Endothelial cell (in vitro differentiated cells): ENCODE measurements at regions not wholly inside any gene's neighbourhood (a gene's known extent, or its start where the extent isn't known, plus 50 kb on each side); places are given as distances from the start of the nearest gene placed in this dataset.

Experiments
- DNase-seq: peaks from one replicate; pipeline ENCODE4 v3.0.0; 2021; ENCODE audit warnings: low spot score
- H3K27ac Mint-ChIP-seq: one replicate; pipeline ENCODE4 v1.8.0; 2021; ENCODE audit warnings: mixed read lengths, inconsistent platforms; ENCODE audit not compliant: unreplicated experiment
- H3K27me3 Mint-ChIP-seq: one replicate; pipeline ENCODE4 v1.8.0; 2021; ENCODE audit warnings: mild to moderate bottlenecking, moderate library complexity, mixed read lengths, inconsistent platforms; ENCODE audit not compliant: unreplicated experiment
- H3K36me3 Mint-ChIP-seq: one replicate; pipeline ENCODE4 v1.8.0; 2021; ENCODE audit warnings: mild to moderate bottlenecking, low read depth, mixed read lengths, inconsistent platforms; ENCODE audit not compliant: unreplicated experiment
- H3K4me1 Mint-ChIP-seq: one replicate; pipeline ENCODE4 v1.8.0; 2021; ENCODE audit warnings: mild to moderate bottlenecking, mixed read lengths, inconsistent platforms; ENCODE audit not compliant: unreplicated experiment
- H3K4me3 Mint-ChIP-seq: one replicate; pipeline ENCODE4 v1.8.0; 2021; ENCODE audit warnings: mild to moderate bottlenecking, mixed read lengths, inconsistent platforms; ENCODE audit not compliant: unreplicated experiment
- H3K9me3 Mint-ChIP-seq: one replicate; pipeline ENCODE4 v1.8.0; 2021; ENCODE audit warnings: mixed read lengths, inconsistent platforms; ENCODE audit not compliant: unreplicated experiment
- TF ChIP-seq, protein P1 (sequence below): fragments of 200-600 bp; sonication (generic); IDR thresholded peaks from one replicate; pipeline ENCODE4 v1.5.0; 2021; ENCODE audit warnings: antibody characterized with exemption; ENCODE audit not compliant: unreplicated experiment

DNA sequence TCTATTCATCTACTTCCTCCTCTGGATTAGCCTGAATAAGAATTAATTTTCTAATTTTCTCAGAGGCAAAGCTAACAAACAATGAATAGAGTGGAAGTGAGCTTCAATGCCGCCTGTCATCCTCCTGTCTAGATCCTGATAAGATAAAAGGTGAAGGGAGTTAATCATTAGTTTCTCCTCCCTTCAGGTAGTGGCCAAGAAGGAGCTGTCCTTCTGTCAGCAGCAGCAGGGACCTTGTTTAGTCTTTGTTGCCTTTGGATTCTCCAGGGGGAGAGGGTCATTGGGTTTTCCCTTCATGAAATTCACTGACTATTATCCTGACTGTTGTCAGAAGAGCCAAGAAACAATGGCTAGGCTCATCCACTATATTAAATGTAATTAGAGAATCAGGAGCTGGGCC, 420.2 kb upstream of the GOT2 start:
- Mint-ChIP-seq H3K9me3 (no peaks in the 10 kb centered on the region), H3K27ac (no peak overlapping the region), H3K4me1 (no peaks in the 10 kb centered on the region), H3K4me3 (no peak overlapping the region), H3K27me3 (no peaks in the 10 kb centered on the region), H3K36me3 (no peaks in the 10 kb centered on the region)
- DNase-seq, result no peak
- TF ChIP-seq, protein P1, sequence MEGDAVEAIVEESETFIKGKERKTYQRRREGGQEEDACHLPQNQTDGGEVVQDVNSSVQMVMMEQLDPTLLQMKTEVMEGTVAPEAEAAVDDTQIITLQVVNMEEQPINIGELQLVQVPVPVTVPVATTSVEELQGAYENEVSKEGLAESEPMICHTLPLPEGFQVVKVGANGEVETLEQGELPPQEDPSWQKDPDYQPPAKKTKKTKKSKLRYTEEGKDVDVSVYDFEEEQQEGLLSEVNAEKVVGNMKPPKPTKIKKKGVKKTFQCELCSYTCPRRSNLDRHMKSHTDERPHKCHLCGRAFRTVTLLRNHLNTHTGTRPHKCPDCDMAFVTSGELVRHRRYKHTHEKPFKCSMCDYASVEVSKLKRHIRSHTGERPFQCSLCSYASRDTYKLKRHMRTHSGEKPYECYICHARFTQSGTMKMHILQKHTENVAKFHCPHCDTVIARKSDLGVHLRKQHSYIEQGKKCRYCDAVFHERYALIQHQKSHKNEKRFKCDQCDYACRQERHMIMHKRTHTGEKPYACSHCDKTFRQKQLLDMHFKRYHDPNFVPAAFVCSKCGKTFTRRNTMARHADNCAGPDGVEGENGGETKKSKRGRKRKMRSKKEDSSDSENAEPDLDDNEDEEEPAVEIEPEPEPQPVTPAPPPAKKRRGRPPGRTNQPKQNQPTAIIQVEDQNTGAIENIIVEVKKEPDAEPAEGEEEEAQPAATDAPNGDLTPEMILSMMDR, result no peak

DNA sequence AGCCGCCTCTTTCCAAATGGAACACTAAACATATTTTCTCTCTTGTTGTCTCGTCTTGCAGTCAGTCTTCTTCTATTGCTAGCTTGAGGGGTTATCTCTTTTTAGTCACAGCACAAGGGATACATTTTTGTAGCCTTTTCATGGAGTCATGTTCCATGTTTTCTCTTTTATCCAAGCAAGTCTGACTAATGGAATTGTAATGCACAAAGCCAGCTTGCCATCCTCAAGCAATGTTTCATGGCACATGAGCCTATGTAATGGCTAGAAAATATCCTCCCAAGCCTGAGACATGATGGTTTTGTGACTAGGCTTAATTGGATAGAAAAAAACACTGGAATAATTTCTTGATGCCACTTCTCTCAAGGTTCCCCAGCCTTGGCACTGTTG, 414.6 kb upstream of the GOT2 start:
- H3K4me3 Mint-ChIP-seq, result no peak overlapping the region
- H3K36me3 Mint-ChIP-seq, result no peaks in the 10 kb centered on the region
- H3K9me3 Mint-ChIP-seq, result no peaks in the 10 kb centered on the region
- H3K27me3 Mint-ChIP-seq, result no peaks in the 10 kb centered on the region
- no peak for DNase-seq
- TF ChIP-seq, protein P1, result no peak
- H3K27ac Mint-ChIP-seq, result no peak overlapping the region
- H3K4me1 Mint-ChIP-seq, result no peaks in the 10 kb centered on the region

DNA sequence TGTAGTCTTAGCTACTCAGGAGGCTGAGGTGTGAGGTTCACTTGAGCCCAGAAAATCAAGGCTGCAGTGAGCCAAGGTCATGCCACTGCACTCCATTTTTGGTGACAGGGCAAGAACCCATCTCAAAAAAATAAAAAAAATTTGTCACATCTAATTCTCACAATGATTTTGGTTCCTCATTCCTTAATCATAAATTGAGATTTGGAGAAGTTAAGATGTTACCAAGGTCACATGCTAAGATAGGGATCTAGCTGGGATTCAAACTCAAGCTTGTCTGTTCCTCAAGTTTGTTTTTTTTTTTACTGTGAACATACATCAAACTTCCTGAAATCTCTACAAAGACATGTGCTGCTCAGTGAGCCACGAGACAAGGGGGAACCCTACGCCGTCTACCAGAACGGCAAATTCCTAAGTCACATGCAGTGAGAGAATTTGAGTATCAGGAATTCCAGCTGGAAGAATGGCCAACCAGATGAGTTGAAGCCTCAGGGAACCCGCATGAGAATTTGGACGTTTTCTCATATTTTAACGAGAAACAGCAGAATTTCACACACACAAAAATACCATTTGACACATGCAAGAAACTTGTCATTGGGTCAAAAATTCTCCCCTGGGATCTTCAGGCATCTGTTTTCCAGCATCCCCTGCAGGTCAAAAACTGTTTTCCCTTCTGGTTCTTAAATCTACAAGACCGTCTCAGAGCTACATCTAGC, 414.1 kb upstream of the GOT2 start:
- no peaks in the 10 kb centered on the region for H3K4me1 Mint-ChIP-seq
- no peak overlapping the region for H3K4me3 Mint-ChIP-seq
- no peaks in the 10 kb centered on the region for H3K27me3 Mint-ChIP-seq
- H3K9me3 Mint-ChIP-seq, result no peaks in the 10 kb centered on the region
- DNase-seq, result no peak
- no peaks in the 10 kb centered on the region for H3K36me3 Mint-ChIP-seq
- no peak overlapping the region for H3K27ac Mint-ChIP-seq
- TF ChIP-seq, protein P1, result no peak

DNA sequence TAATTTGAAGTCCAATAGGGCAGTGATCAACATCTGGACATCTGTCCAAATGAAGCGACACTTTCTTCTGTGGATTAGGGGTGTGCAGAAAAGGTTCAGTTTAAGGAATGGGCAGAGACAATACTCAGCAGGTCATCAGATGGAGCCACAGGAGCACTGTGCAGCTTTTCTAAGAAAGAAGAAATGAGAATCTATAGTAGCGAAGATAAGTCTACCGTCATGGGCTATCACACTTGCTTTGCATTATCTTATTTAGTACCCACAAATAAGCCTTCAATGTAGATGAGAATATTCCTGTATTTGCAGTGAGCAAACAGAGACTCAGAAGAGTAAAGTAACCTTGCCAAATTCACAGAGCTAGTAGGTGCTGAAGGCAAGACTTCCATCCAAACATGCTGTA, 412.0 kb upstream of the GOT2 start:
- H3K27ac Mint-ChIP-seq, result no peak overlapping the region
- no peak for DNase-seq
- H3K9me3 Mint-ChIP-seq, result no peaks in the 10 kb centered on the region
- no peaks in the 10 kb centered on the region for H3K4me1 Mint-ChIP-seq
- H3K36me3 Mint-ChIP-seq, result no peaks in the 10 kb centered on the region
- H3K4me3 Mint-ChIP-seq, result no peak overlapping the region
- TF ChIP-seq, protein P1, result no peak
- peaks cover 1% of the 10 kb centered on the region for H3K27me3 Mint-ChIP-seq

DNA sequence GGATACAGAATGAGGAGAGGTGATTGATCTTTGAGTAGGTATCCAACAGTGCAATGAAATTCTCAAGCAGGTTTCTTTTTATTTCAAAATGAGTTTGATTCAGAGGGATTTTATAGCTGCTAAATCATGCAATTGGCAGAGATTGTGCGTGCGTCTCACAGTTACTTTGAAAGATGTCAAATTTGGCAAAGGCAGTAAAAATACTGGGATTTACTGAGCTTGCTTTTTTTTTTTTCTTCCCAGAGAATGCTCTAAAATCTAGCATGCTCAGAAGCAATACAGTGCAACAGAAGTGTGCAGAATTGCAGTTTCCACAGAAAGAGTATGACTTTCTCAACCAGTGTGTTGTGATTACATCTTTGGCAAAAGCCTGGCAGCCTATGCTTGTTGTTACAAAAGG, 410.7 kb upstream of the GOT2 start:
- no peaks in the 10 kb centered on the region for H3K36me3 Mint-ChIP-seq
- no peaks in the 10 kb centered on the region for H3K4me1 Mint-ChIP-seq
- H3K27me3 Mint-ChIP-seq, result peaks cover 1% of the 10 kb centered on the region
- TF ChIP-seq, protein P1, result no peak
- no peak for DNase-seq
- H3K4me3 Mint-ChIP-seq, result no peak overlapping the region
- no peaks in the 10 kb centered on the region for H3K9me3 Mint-ChIP-seq
- no peak overlapping the region for H3K27ac Mint-ChIP-seq
